SK-N-SH treated with all-trans-retinoic acid at 6 μM for 48 hours (cell line): ENCODE measurements at regions not wholly inside any gene's neighbourhood (a gene's known extent, or its start where the extent isn't known, plus 50 kb on each side); places are given as distances from the start of the nearest gene placed in this dataset.

Experiments
- ATAC-seq: fragments of 200-7000 bp; cut with Tn5 transposase; 3 replicates; pipeline ENCODE4 v1.9.1; 2020; ENCODE audit warnings: mild to moderate bottlenecking, moderate library complexity
- ARNTL ChIP-seq: fragments of 450-650 bp; formaldehyde crosslinking; IDR thresholded peaks from 2 replicates; pipeline ENCODE4 v1.5.0; 2020; ENCODE audit warnings: low read depth, mild to moderate bottlenecking, moderate library complexity, borderline replicate concordance
- BACH2 ChIP-seq: fragments of 250-450 bp; sonication (Bioruptor Pico); IDR thresholded peaks from 2 replicates; pipeline ENCODE4 v1.9.0; 2021; ENCODE audit warnings: mild to moderate bottlenecking, borderline replicate concordance
- CREB5 ChIP-seq: fragments of 250-450 bp; sonication (Bioruptor Pico); IDR thresholded peaks from 2 replicates; pipeline ENCODE4 v1.5.1; 2020; ENCODE audit warnings: low read depth, mild to moderate bottlenecking, moderate library complexity
- CSDC2 ChIP-seq: fragments of 250-450 bp; sonication (Bioruptor Pico); IDR thresholded peaks from 2 replicates; pipeline ENCODE4 v1.5.0; 2020; ENCODE audit warnings: mild to moderate bottlenecking, moderate library complexity
- CSRNP3 ChIP-seq: fragments of 250-450 bp; sonication (Bioruptor Pico); IDR thresholded peaks from 2 replicates; pipeline ENCODE4 v1.5.1; 2021; ENCODE audit warnings: mild to moderate bottlenecking, moderate library complexity
- ESRRG ChIP-seq: fragments of 250-450 bp; sonication (Bioruptor Pico); IDR thresholded peaks from 2 replicates; pipeline ENCODE4 v1.6.1; 2021; ENCODE audit warnings: mild to moderate bottlenecking
- GLIS3 ChIP-seq: fragments of 250-450 bp; sonication (Bioruptor Pico); IDR thresholded peaks from 2 replicates; pipeline ENCODE4 v1.5.0; 2020; ENCODE audit warnings: mild to moderate bottlenecking, moderate library complexity
- ISL1 ChIP-seq: fragments of 250-450 bp; sonication (Bioruptor Pico); IDR thresholded peaks from 2 replicates; pipeline ENCODE4 v2.1.2; 2022; ENCODE audit warnings: mild to moderate bottlenecking, moderate library complexity
- OSR1 ChIP-seq: fragments of 250-450 bp; sonication (Bioruptor Pico); IDR thresholded peaks from 2 replicates; pipeline ENCODE4 v1.8.0; 2022; ENCODE audit warnings: moderate library complexity, mild to moderate bottlenecking, inconsistent platforms
- PATZ1 ChIP-seq: fragments of 250-450 bp; sonication (Bioruptor Pico); IDR thresholded peaks from 2 replicates; pipeline ENCODE4 v1.8.0; 2020; ENCODE audit warnings: mild to moderate bottlenecking, moderate library complexity, borderline replicate concordance
- POU6F1 ChIP-seq: fragments of 250-450 bp; sonication (Bioruptor Pico); IDR thresholded peaks from 2 replicates; pipeline ENCODE4 v1.8.0; 2021; ENCODE audit warnings: low read depth, mild to moderate bottlenecking, moderate library complexity, borderline replicate concordance
- PPARA ChIP-seq: fragments of 250-450 bp; sonication (Bioruptor Pico); IDR thresholded peaks from 2 replicates; pipeline ENCODE4 v1.5.0; 2020; ENCODE audit warnings: mild to moderate bottlenecking, borderline replicate concordance
- RARB ChIP-seq: fragments of 250-450 bp; sonication (Bioruptor Pico); IDR thresholded peaks from 2 replicates; pipeline ENCODE4 v1.8.0; 2021; ENCODE audit warnings: mild to moderate bottlenecking, moderate library complexity
- TCF4 ChIP-seq: fragments of 250-450 bp; sonication (Bioruptor Pico); IDR thresholded peaks from 2 replicates; pipeline ENCODE4 v1.8.0; 2021; ENCODE audit warnings: mild to moderate bottlenecking, moderate library complexity, borderline replicate concordance
- TSHZ2 ChIP-seq: fragments of 250-450 bp; sonication (Bioruptor Pico); IDR thresholded peaks from 2 replicates; pipeline ENCODE4 v1.5.0; 2020; ENCODE audit warnings: mild to moderate bottlenecking, moderate library complexity
- ZC3H10 ChIP-seq: fragments of 250-450 bp; sonication (Bioruptor Pico); IDR thresholded peaks from 2 replicates; pipeline ENCODE4 v1.5.1; 2021; ENCODE audit warnings: mild to moderate bottlenecking, moderate library complexity
- ZFP3 ChIP-seq: fragments of 250-450 bp; sonication (Bioruptor Pico); IDR thresholded peaks from 2 replicates; pipeline ENCODE4 v1.5.0; 2020; ENCODE audit warnings: mild to moderate bottlenecking, moderate library complexity
- ZFP30 ChIP-seq: fragments of 450-650 bp; formaldehyde crosslinking; IDR thresholded peaks from 2 replicates; pipeline ENCODE4 v1.5.0; 2022; ENCODE audit warnings: mild to moderate bottlenecking, moderate library complexity
- ZNF565 ChIP-seq: fragments of 450-650 bp; formaldehyde crosslinking; conservative IDR thresholded peaks from 2 replicates; pipeline ENCODE4 v1.5.0; 2020; ENCODE audit warnings: low read depth, mild to moderate bottlenecking, moderate library complexity
- ZNF70 ChIP-seq: fragments of 450-650 bp; formaldehyde crosslinking; IDR thresholded peaks from 2 replicates; pipeline ENCODE4 v1.5.0; 2020; ENCODE audit warnings: mild to moderate bottlenecking, moderate library complexity
- ZNF8 ChIP-seq: fragments of 450-650 bp; formaldehyde crosslinking; IDR thresholded peaks from 2 replicates; pipeline ENCODE4 v1.5.0; 2020; ENCODE audit warnings: mild to moderate bottlenecking, moderate library complexity

- ATAC-seq: no peak
- TF ChIP-seq CSDC2 (no peak), CREB5 (CRISPR knock-in tag) (no peak), ISL1 (CRISPR knock-in tag) (no peak), BACH2 (CRISPR knock-in tag) (no peak), PPARA (CRISPR knock-in tag) (no peak), OSR1 (CRISPR knock-in tag) (no peak), CSRNP3 (no peak), ZNF8 (CRISPR knock-in tag) (no peak), ZNF70 (CRISPR knock-in tag) (no peak), ZFP30 (CRISPR knock-in tag) (no peak), ARNTL (CRISPR knock-in tag) (no peak), POU6F1 (no peak), RARB (CRISPR knock-in tag) (no peak), PATZ1 (CRISPR knock-in tag) (no peak), ZC3H10 (CRISPR knock-in tag) (no peak), ZNF565 (CRISPR knock-in tag) (no peak), TSHZ2 (CRISPR knock-in tag) (no peak), GLIS3 (no peak), TCF4 (CRISPR knock-in tag) (no peak), ESRRG (CRISPR knock-in tag) (no peak)
Observed at GRCh38 chr11:112841729-112842128, 119.5 kb upstream of the NCAM1 start.

GRCh38 chr11:112842151-112842550 lies 119.1 kb upstream of the NCAM1 start:
- TF ChIP-seq ZFP3 (CRISPR knock-in tag): no peak
- TF ChIP-seq ESRRG (CRISPR knock-in tag): no peak
- TF ChIP-seq ZC3H10 (CRISPR knock-in tag): no peak
- TF ChIP-seq CSDC2: no peak
- no peak for TF ChIP-seq POU6F1
- no peak for TF ChIP-seq ZNF70 (CRISPR knock-in tag)
- TF ChIP-seq ISL1 (CRISPR knock-in tag): no peak
- TF ChIP-seq TSHZ2 (CRISPR knock-in tag): no peak
- no peak for TF ChIP-seq CSRNP3
- no peak for TF ChIP-seq ZFP30 (CRISPR knock-in tag)
- TF ChIP-seq ZNF8 (CRISPR knock-in tag): no peak
- TF ChIP-seq, all 23 proteins: peak for 0
- ATAC-seq: no peak
